ENCODE measurements at regions not wholly inside any gene's neighbourhood (a gene's known extent, or its start where the extent isn't known, plus 50 kb on each side); places are given as distances from the start of the nearest gene placed in this dataset.

DNA sequence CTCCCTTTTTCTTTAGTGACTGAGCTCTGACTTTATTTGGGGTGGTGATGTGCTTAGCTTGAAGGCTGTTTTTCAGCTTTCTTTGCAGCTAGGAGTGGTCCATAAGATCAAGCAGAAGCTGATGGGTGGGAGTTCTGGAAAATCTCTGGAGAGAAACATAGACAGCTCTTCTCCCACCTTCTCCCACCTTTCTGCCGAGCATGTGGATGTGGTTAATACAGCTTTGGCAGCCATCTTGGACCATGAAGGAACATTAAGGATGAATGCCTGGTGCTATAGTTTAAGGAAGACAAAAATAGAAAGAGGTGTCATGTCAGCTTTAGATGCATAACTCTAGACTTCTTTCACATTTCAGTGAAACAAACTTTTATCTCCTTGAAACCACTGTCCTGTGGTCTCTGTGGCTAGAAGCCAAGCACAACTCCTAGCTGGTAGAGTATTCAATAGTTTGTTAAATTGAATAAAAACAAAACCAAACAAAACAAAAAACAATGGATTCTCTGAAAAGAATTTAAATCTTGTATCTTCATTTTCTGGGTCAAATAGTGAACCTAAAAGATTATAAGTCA lies 203.6 kb upstream of the SESN3 start:
- Histone ChIP-seq H3K36me3 (no peaks in the 10 kb centered on the region), H3K9me3 (no peaks in the 10 kb centered on the region), H3K4me1 (no peaks in the 10 kb centered on the region), H3K27ac (no peak overlapping the region), H3K4me3 (no peak overlapping the region), H3K27me3 (no peaks in the 10 kb centered on the region)
- intact Hi-C loops (cut with DNase I; ENCODE audit: low total_unique reads) (no loop called here), in situ Hi-C loops (cut with MboI; ENCODE audit: low pct_ligation_motif_present in 1 of 4, low pct_unique_long_range_greater_than_20kb in 1 of 4, low sequenced_read_pairs in 3 of 4) (no loop called here)
- 90% methylated on average over 1 of the region's 1 CpG; no CpG with 5 or more reads in 1 of the 2 donors for WGBS, 2 donors (ENCODE audit: low coverage in 1 of 2)
- DNase-seq = no peak
- TF ChIP-seq POLR2AphosphoS5 (IDR thresholded peaks at IDR 0.05) = no peak
- no peak for TF ChIP-seq EP300 (IDR thresholded peaks at IDR 0.05; ENCODE audit: low read depth)
- TF ChIP-seq POLR2A (IDR thresholded peaks at IDR 0.05) = no peak
- TF ChIP-seq, protein P1, sequence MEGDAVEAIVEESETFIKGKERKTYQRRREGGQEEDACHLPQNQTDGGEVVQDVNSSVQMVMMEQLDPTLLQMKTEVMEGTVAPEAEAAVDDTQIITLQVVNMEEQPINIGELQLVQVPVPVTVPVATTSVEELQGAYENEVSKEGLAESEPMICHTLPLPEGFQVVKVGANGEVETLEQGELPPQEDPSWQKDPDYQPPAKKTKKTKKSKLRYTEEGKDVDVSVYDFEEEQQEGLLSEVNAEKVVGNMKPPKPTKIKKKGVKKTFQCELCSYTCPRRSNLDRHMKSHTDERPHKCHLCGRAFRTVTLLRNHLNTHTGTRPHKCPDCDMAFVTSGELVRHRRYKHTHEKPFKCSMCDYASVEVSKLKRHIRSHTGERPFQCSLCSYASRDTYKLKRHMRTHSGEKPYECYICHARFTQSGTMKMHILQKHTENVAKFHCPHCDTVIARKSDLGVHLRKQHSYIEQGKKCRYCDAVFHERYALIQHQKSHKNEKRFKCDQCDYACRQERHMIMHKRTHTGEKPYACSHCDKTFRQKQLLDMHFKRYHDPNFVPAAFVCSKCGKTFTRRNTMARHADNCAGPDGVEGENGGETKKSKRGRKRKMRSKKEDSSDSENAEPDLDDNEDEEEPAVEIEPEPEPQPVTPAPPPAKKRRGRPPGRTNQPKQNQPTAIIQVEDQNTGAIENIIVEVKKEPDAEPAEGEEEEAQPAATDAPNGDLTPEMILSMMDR (IDR thresholded peaks at IDR 0.05) = no peak

DNA sequence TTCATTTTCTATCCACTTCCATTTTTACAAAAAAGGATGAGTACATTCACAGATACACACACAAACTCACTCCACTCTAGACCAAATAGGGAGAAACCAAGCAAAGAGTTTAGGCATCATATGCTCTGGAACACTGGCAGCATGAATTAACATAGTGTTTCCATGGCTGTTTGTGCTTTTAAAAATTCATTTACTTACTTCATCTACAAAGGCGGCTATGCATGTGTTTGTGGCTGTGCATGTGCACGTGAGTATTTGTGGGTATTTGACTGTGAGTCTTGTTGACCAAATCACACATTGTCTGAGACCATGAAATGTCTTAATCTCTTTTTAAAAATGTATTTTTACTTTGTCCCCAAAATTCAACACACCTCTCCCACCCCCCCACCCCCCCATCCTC lies 203.0 kb upstream of the SESN3 start:
- no peak for TF ChIP-seq POLR2AphosphoS5 (IDR thresholded peaks at IDR 0.05)
- no peak for TF ChIP-seq POLR2A (IDR thresholded peaks at IDR 0.05)
- TF ChIP-seq, protein P1 (IDR thresholded peaks at IDR 0.05) = no peak
- TF ChIP-seq EP300 (IDR thresholded peaks at IDR 0.05; ENCODE audit: low read depth) = no peak
- WGBS, 2 donors (ENCODE audit: low coverage in 1 of 2) = 85 to 91% methylated on average over 2 of the region's 2 CpGs
- no peak overlapping the region for H3K27ac ChIP-seq
- H3K27me3 ChIP-seq = no peaks in the 10 kb centered on the region
- intact Hi-C loops (cut with DNase I; ENCODE audit: low total_unique reads) = no loop called here
- no peak for DNase-seq
- H3K36me3 ChIP-seq = no peaks in the 10 kb centered on the region
- no peaks in the 10 kb centered on the region for H3K4me1 ChIP-seq
- no peak overlapping the region for H3K4me3 ChIP-seq
- in situ Hi-C loops (cut with MboI; ENCODE audit: low pct_ligation_motif_present in 1 of 4, low pct_unique_long_range_greater_than_20kb in 1 of 4, low sequenced_read_pairs in 3 of 4) = no loop called here
- H3K9me3 ChIP-seq = no peaks in the 10 kb centered on the region

DNA sequence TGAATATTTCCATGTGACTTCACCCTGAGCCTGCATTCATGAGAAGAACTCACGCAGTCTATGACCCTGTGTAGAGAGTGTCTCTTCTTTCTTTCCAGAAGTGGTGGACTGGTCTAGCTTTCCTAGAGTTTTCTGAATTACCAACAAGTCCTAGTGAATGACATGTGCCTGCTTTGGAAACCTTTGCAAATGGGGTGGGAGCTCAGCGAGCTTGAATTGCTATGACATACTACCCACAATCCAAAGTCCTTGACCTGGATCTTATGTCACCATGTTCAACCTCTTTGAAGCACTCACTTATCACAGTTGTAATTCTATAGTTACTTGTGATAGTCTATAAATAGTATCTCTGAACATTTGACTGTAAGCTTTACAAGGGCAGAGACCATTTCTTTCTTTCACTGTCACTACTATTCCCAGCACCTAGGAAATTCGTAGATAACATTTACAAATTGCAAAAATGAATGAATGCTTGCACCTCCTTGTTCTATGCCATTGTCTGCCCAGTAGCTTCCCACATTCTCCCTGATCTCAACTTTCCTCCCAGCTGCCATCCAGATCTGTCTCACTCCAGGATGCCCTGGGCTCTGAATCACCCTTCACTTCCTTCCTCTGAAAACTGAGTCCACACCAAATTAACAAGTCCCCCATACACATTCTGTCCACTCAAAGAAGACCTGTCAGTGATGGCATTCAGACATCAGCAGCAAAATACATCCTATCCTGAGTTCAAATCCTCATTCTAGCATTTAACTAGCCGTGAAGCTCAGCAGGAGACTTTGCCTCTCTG lies 201.9 kb upstream of the SESN3 start:
- no peaks in the 10 kb centered on the region for H3K4me1 ChIP-seq
- H3K4me3 ChIP-seq = no peak overlapping the region
- intact Hi-C loops (cut with DNase I; ENCODE audit: low total_unique reads) = no loop called here
- 84 to 89% methylated on average over 3 to 4 of the region's 4 CpGs for whole genome bisulfite sequencing, 2 donors (ENCODE audit: low coverage in 1 of 2)
- no peaks in the 10 kb centered on the region for H3K9me3 ChIP-seq
- in situ Hi-C loops (cut with MboI; ENCODE audit: low pct_ligation_motif_present in 1 of 4, low pct_unique_long_range_greater_than_20kb in 1 of 4, low sequenced_read_pairs in 3 of 4) = no loop called here
- TF ChIP-seq POLR2AphosphoS5 (IDR thresholded peaks at IDR 0.05) = no peak
- TF ChIP-seq POLR2A (IDR thresholded peaks at IDR 0.05) = no peak
- no peak for TF ChIP-seq EP300 (IDR thresholded peaks at IDR 0.05; ENCODE audit: low read depth)
- TF ChIP-seq, protein P1 (IDR thresholded peaks at IDR 0.05) = no peak
- H3K36me3 ChIP-seq = no peaks in the 10 kb centered on the region
- DNase-seq = no peak
- H3K27ac ChIP-seq = no peak overlapping the region
- H3K27me3 ChIP-seq = no peaks in the 10 kb centered on the region

DNA sequence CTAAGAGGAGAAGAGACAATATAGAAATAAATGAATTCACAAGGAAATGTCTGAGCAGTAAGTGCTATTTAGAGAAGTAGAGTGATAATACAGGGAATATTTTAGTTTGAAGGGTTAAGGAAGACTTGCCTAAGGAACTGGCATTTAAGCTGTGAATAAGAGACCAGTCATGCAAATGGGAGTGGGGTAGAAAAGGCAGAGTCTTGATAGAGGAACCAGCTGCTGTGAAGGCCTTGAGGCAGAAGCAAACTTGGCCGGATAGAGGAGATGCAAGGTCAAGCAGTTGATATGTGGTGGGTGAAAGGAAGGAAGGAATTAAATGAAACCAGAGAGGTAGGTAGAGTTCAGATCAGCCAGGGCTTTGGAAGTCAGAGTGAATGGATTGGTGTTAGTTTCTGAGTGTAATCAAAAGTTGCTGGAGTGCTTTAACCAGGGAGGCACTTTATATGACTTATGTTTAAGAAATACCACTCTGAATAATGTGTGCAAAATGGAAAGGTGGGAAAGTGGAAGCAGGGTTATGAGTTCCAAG lies 198.4 kb upstream of the SESN3 start:
- Histone ChIP-seq H3K27ac (no peak overlapping the region), H3K27me3 (no peaks in the 10 kb centered on the region), H3K9me3 (no peaks in the 10 kb centered on the region), H3K4me1 (no peaks in the 10 kb centered on the region), H3K4me3 (no peak overlapping the region), H3K36me3 (no peaks in the 10 kb centered on the region)
- intact Hi-C loops (cut with DNase I; ENCODE audit: low total_unique reads) = loop anchor here (10.0 kb wide), 1 partner anchor 1965 kb away; no protein-coding TSS in a partner anchor
- no peak for TF ChIP-seq POLR2A (IDR thresholded peaks at IDR 0.05)
- no peak for TF ChIP-seq EP300 (IDR thresholded peaks at IDR 0.05; ENCODE audit: low read depth)
- TF ChIP-seq, protein P1 (IDR thresholded peaks at IDR 0.05) = no peak
- TF ChIP-seq POLR2AphosphoS5 (IDR thresholded peaks at IDR 0.05) = no peak
- 83 to 100% methylated on average over 1 of the region's 1 CpG for WGBS, 2 donors (ENCODE audit: low coverage in 1 of 2)
- in situ Hi-C loops (cut with MboI; ENCODE audit: low pct_ligation_motif_present in 1 of 4, low pct_unique_long_range_greater_than_20kb in 1 of 4, low sequenced_read_pairs in 3 of 4) = no loop called here
- DNase-seq = no peak

All from transverse colon (tissue), 4 donors.